ENCODE measurements at regions not wholly inside any gene's neighbourhood (a gene's known extent, or its start where the extent isn't known, plus 50 kb on each side); places are given as distances from the start of the nearest gene placed in this dataset.

- TF ChIP-seq, protein P1, sequence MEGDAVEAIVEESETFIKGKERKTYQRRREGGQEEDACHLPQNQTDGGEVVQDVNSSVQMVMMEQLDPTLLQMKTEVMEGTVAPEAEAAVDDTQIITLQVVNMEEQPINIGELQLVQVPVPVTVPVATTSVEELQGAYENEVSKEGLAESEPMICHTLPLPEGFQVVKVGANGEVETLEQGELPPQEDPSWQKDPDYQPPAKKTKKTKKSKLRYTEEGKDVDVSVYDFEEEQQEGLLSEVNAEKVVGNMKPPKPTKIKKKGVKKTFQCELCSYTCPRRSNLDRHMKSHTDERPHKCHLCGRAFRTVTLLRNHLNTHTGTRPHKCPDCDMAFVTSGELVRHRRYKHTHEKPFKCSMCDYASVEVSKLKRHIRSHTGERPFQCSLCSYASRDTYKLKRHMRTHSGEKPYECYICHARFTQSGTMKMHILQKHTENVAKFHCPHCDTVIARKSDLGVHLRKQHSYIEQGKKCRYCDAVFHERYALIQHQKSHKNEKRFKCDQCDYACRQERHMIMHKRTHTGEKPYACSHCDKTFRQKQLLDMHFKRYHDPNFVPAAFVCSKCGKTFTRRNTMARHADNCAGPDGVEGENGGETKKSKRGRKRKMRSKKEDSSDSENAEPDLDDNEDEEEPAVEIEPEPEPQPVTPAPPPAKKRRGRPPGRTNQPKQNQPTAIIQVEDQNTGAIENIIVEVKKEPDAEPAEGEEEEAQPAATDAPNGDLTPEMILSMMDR (conservative IDR thresholded peaks at IDR 0.05 in 1 of 2, IDR thresholded peaks at IDR 0.05 in 1 of 2; ENCODE audit: low read depth in 1 of 2, low read length in 2 of 2): no peak
- no peak for TF ChIP-seq EZH2 (IDR thresholded peaks at IDR 0.05; ENCODE audit: low read length, missing control alignments)
Observed at GRCh38 chr5:3153226-3153858, 401.9 kb upstream of the IRX2 start.
